ENCODE measurements at regions not wholly inside any gene's neighbourhood (a gene's known extent, or its start where the extent isn't known, plus 50 kb on each side); places are given as distances from the start of the nearest gene placed in this dataset.

DNA sequence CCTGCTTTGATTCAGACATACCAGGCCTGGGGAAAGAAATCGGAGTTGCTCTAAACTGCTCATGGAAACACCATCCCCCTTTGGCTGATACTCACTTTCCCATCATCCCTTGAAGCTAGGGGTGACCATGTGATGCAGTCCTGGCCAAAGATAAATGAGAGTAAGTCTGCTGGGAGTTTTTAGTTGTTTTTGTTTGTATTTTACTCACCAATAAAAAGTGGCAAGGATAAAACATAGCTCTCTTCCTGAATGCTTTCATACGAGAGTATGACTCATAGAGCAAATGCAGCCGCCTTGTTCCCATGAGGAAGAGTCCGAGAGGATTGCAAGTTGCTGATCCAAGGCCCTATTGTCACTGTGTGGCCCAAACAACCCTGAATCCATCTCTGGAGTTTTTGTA is 126.4 kb upstream of the TMEM132C start:
- Histone ChIP-seq H3K27ac (ENCODE audit: low read depth, low read length) (no peak overlapping the region), H3K4me3 (ENCODE audit: low read depth, low read length) (no peak overlapping the region), H3K9me3 (ENCODE audit: control insufficient read depth, insufficient read depth, low read length) (no peaks in the 10 kb centered on the region), H3K36me3 (ENCODE audit: control insufficient read depth, insufficient read depth, low read length) (no peaks in the 10 kb centered on the region), H3K27me3 (ENCODE audit: control insufficient read depth, insufficient read depth, low read length) (no peaks in the 10 kb centered on the region), H3K4me1 (ENCODE audit: control insufficient read depth, insufficient read depth, low read length) (no peaks in the 10 kb centered on the region)
- no CpG with 5 or more reads among the region's 4 CpGs for WGBS (ENCODE audit: insufficient coverage)
- no peak for DNase-seq (ENCODE audit: low read depth in 4 of 6, low spot score in 6 of 6)

GRCh38 chr12:128150961-128151360 is 116.0 kb upstream of the TMEM132C start:
- no peak overlapping the region for H3K27ac ChIP-seq (ENCODE audit: low read depth, low read length)
- DNase-seq (ENCODE audit: low read depth in 4 of 6, low spot score in 6 of 6): no peak
- H3K27me3 ChIP-seq (ENCODE audit: control insufficient read depth, insufficient read depth, low read length): no peaks in the 10 kb centered on the region
- no peaks in the 10 kb centered on the region for H3K4me1 ChIP-seq (ENCODE audit: control insufficient read depth, insufficient read depth, low read length)
- no peaks in the 10 kb centered on the region for H3K9me3 ChIP-seq (ENCODE audit: control insufficient read depth, insufficient read depth, low read length)
- WGBS (ENCODE audit: insufficient coverage): 95% methylated on average over 2 of the region's 5 CpGs
- H3K4me3 ChIP-seq (ENCODE audit: low read depth, low read length): no peak overlapping the region
- H3K36me3 ChIP-seq (ENCODE audit: control insufficient read depth, insufficient read depth, low read length): no peaks in the 10 kb centered on the region

- WGBS (ENCODE audit: insufficient coverage): no CpG with 5 or more reads among the region's 4 CpGs
- DNase-seq (ENCODE audit: low read depth in 4 of 6, low spot score in 6 of 6): peak in 1 of 6 donors; percentile 39
- H3K36me3 ChIP-seq (ENCODE audit: control insufficient read depth, insufficient read depth, low read length): no peaks in the 10 kb centered on the region
- no peaks in the 10 kb centered on the region for H3K27me3 ChIP-seq (ENCODE audit: control insufficient read depth, insufficient read depth, low read length)
- H3K4me3 ChIP-seq (ENCODE audit: low read depth, low read length): no peak overlapping the region
- H3K27ac ChIP-seq (ENCODE audit: low read depth, low read length): no peak overlapping the region
- H3K4me1 ChIP-seq (ENCODE audit: control insufficient read depth, insufficient read depth, low read length): no peaks in the 10 kb centered on the region
- H3K9me3 ChIP-seq (ENCODE audit: control insufficient read depth, insufficient read depth, low read length): no peaks in the 10 kb centered on the region
Observed at GRCh38 chr12:128155571-128155970, 111.4 kb upstream of the TMEM132C start.

DNA sequence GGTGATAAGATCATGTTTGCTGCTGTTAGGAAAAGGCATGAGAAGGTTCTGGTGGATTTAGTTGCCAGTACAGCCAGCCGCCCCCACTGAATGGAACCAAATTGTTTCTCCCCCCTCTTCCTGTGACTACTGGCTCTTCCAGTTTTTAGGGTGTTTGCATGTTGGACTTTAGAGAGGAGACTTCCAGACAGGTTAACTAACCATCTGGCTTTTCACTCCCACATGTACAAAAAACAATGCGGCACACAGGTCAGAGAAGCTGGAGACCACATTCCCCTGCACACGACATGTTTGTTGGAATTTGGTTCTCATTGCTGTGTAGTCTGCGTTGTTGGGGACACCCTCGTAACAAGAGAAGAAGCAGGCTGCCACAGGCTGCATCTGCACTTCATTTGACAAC is 103.9 kb upstream of the TMEM132C start:
- Histone ChIP-seq H3K36me3 (ENCODE audit: control insufficient read depth, insufficient read depth, low read length) (no peaks in the 10 kb centered on the region), H3K9me3 (ENCODE audit: control insufficient read depth, insufficient read depth, low read length) (no peaks in the 10 kb centered on the region), H3K4me3 (ENCODE audit: low read depth, low read length) (no peak overlapping the region), H3K27me3 (ENCODE audit: control insufficient read depth, insufficient read depth, low read length) (no peaks in the 10 kb centered on the region), H3K4me1 (ENCODE audit: control insufficient read depth, insufficient read depth, low read length) (no peaks in the 10 kb centered on the region), H3K27ac (ENCODE audit: low read depth, low read length) (no peak overlapping the region)
- no CpG with 5 or more reads among the region's 5 CpGs for WGBS (ENCODE audit: insufficient coverage)
- no peak for DNase-seq (ENCODE audit: low read depth in 4 of 6, low spot score in 6 of 6)

DNA sequence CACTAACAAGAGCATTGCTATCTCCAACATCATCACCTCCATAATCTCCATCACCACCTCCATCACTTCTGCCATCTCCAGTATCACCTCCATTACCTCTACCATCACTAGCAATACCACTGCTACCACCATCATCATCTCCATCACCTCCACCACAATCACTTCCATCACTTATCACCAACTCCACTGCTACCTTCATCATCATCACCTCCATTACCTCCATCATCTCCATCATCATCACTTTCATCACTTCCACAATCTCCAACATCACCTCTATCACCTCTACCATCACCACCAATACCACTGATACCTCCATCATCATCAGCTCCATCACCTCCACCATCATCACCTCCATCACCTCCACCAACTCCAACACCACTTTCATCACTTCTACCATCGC is 102.4 kb upstream of the TMEM132C start:
- no peak overlapping the region for H3K4me3 ChIP-seq (ENCODE audit: low read depth, low read length)
- no peak overlapping the region for H3K27ac ChIP-seq (ENCODE audit: low read depth, low read length)
- no peaks in the 10 kb centered on the region for H3K27me3 ChIP-seq (ENCODE audit: control insufficient read depth, insufficient read depth, low read length)
- H3K9me3 ChIP-seq (ENCODE audit: control insufficient read depth, insufficient read depth, low read length): no peaks in the 10 kb centered on the region
- H3K4me1 ChIP-seq (ENCODE audit: control insufficient read depth, insufficient read depth, low read length): no peaks in the 10 kb centered on the region
- no peak for DNase-seq (ENCODE audit: low read depth in 4 of 6, low spot score in 6 of 6)
- no peaks in the 10 kb centered on the region for H3K36me3 ChIP-seq (ENCODE audit: control insufficient read depth, insufficient read depth, low read length)
- WGBS (ENCODE audit: insufficient coverage): 81% methylated on average over 1 of the region's 1 CpG

GRCh38 chr12:128165387-128165786 is 101.6 kb upstream of the TMEM132C start:
- Histone ChIP-seq H3K27me3 (ENCODE audit: control insufficient read depth, insufficient read depth, low read length) (no peaks in the 10 kb centered on the region), H3K36me3 (ENCODE audit: control insufficient read depth, insufficient read depth, low read length) (no peaks in the 10 kb centered on the region), H3K4me3 (ENCODE audit: low read depth, low read length) (no peak overlapping the region), H3K9me3 (ENCODE audit: control insufficient read depth, insufficient read depth, low read length) (no peaks in the 10 kb centered on the region), H3K4me1 (ENCODE audit: control insufficient read depth, insufficient read depth, low read length) (no peaks in the 10 kb centered on the region), H3K27ac (ENCODE audit: low read depth, low read length) (no peak overlapping the region)
- no peak for DNase-seq (ENCODE audit: low read depth in 4 of 6, low spot score in 6 of 6)
- WGBS (ENCODE audit: insufficient coverage): 100% methylated on average over 1 of the region's 3 CpGs

GRCh38 chr12:128168273-128168672 is 98.7 kb upstream of the TMEM132C start:
- WGBS (ENCODE audit: insufficient coverage): 50% methylated on average over 5 of the region's 5 CpGs

GRCh38 chr12:128170181-128170580 is 96.8 kb upstream of the TMEM132C start:
- H3K4me3 ChIP-seq (ENCODE audit: low read depth, low read length): no peak overlapping the region
- no peaks in the 10 kb centered on the region for H3K27me3 ChIP-seq (ENCODE audit: control insufficient read depth, insufficient read depth, low read length)
- WGBS (ENCODE audit: insufficient coverage): 76% methylated on average over 4 of the region's 9 CpGs
- no peaks in the 10 kb centered on the region for H3K36me3 ChIP-seq (ENCODE audit: control insufficient read depth, insufficient read depth, low read length)
- H3K4me1 ChIP-seq (ENCODE audit: control insufficient read depth, insufficient read depth, low read length): no peaks in the 10 kb centered on the region
- no peak for DNase-seq (ENCODE audit: low read depth in 4 of 6, low spot score in 6 of 6)
- H3K27ac ChIP-seq (ENCODE audit: low read depth, low read length): no peak overlapping the region
- no peaks in the 10 kb centered on the region for H3K9me3 ChIP-seq (ENCODE audit: control insufficient read depth, insufficient read depth, low read length)

More at GRCh38 chr12:128168273-128168672, 98.7 kb upstream of the TMEM132C start:
- no peaks in the 10 kb centered on the region for H3K36me3 ChIP-seq (ENCODE audit: control insufficient read depth, insufficient read depth, low read length)
- DNase-seq (ENCODE audit: low read depth in 4 of 6, low spot score in 6 of 6): no peak
- no peaks in the 10 kb centered on the region for H3K9me3 ChIP-seq (ENCODE audit: control insufficient read depth, insufficient read depth, low read length)
- H3K4me3 ChIP-seq (ENCODE audit: low read depth, low read length): no peak overlapping the region
- H3K27ac ChIP-seq (ENCODE audit: low read depth, low read length): no peak overlapping the region
- no peaks in the 10 kb centered on the region for H3K27me3 ChIP-seq (ENCODE audit: control insufficient read depth, insufficient read depth, low read length)
- H3K4me1 ChIP-seq (ENCODE audit: control insufficient read depth, insufficient read depth, low read length): no peaks in the 10 kb centered on the region

GRCh38 chr12:128178565-128178964 is 88.4 kb upstream of the TMEM132C start:
- WGBS (ENCODE audit: insufficient coverage): 76% methylated on average over 2 of the region's 4 CpGs
- Histone ChIP-seq H3K4me1 (ENCODE audit: control insufficient read depth, insufficient read depth, low read length) (no peaks in the 10 kb centered on the region), H3K27ac (ENCODE audit: low read depth, low read length) (no peak overlapping the region), H3K9me3 (ENCODE audit: control insufficient read depth, insufficient read depth, low read length) (no peaks in the 10 kb centered on the region), H3K4me3 (ENCODE audit: low read depth, low read length) (no peak overlapping the region), H3K36me3 (ENCODE audit: control insufficient read depth, insufficient read depth, low read length) (no peaks in the 10 kb centered on the region), H3K27me3 (ENCODE audit: control insufficient read depth, insufficient read depth, low read length) (no peaks in the 10 kb centered on the region)
- DNase-seq (ENCODE audit: low read depth in 4 of 6, low spot score in 6 of 6): no peak

DNA sequence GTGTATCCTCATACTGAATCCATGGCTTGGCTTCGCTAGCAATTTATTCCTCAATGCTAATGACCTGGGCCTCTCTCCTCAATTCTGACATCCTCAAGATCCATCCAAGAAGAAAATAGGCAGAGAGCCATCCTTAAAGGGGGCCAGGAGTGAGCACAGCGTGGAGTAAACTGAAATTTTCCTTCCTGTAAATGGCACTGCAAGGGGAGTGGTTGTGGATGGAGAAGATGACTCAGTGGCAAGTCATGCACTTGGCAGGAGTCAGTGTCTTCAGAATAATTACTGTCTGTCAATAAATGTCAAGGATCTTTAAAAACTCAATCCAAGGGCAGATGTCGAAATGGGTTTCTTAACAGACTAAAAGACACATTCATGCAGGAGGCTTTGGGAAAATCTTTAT is 88.0 kb upstream of the TMEM132C start:
- DNase-seq (ENCODE audit: low read depth in 4 of 6, low spot score in 6 of 6): peak in 1 of 6 donors; percentile 61
- 72% methylated on average over 2 of the region's 3 CpGs for WGBS (ENCODE audit: insufficient coverage)
- H3K4me1 ChIP-seq (ENCODE audit: control insufficient read depth, insufficient read depth, low read length): no peaks in the 10 kb centered on the region
- H3K27ac ChIP-seq (ENCODE audit: low read depth, low read length): no peak overlapping the region
- no peaks in the 10 kb centered on the region for H3K36me3 ChIP-seq (ENCODE audit: control insufficient read depth, insufficient read depth, low read length)
- no peaks in the 10 kb centered on the region for H3K9me3 ChIP-seq (ENCODE audit: control insufficient read depth, insufficient read depth, low read length)
- no peaks in the 10 kb centered on the region for H3K27me3 ChIP-seq (ENCODE audit: control insufficient read depth, insufficient read depth, low read length)
- H3K4me3 ChIP-seq (ENCODE audit: low read depth, low read length): no peak overlapping the region

Measured in spinal cord (tissue), 9 donors.